ENCODE measurements at regions not wholly inside any gene's neighbourhood (a gene's known extent, or its start where the extent isn't known, plus 50 kb on each side); places are given as distances from the start of the nearest gene placed in this dataset.

DNA sequence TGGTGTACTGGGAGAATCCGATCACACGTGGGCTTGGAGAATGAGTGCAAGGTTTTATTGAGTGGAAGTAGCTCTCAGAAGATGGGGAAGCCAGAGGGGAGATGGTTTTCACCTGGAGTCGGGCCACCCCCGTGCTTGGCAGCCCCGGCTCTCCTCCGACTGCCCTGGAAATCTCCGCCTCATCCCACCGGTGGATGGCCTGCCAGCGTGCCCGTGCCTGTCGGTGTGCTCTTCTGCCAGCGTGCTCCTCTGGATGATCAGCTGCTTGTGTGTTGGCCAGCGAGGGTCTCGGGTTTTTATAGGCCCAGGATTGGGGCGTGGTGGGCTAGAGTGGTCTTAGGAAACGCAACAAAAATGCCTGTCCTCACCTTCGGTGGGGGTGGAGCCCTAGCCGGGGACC lies 368.0 kb downstream of the FAT4 start:
- no peaks in the 10 kb centered on the region for H3K27me3 ChIP-seq (ENCODE audit: insufficient read depth, poor library complexity, severe bottlenecking)
- H3K4me3 ChIP-seq (replicated peaks; ENCODE audit: insufficient read depth, low read length), result no peak overlapping the region
- no peak for DNase-seq (ENCODE audit: low read depth in 1 of 2, low spot score in 1 of 2)
- no peak overlapping the region for H3K27ac ChIP-seq (replicated peaks)
- TF ChIP-seq, protein P1, sequence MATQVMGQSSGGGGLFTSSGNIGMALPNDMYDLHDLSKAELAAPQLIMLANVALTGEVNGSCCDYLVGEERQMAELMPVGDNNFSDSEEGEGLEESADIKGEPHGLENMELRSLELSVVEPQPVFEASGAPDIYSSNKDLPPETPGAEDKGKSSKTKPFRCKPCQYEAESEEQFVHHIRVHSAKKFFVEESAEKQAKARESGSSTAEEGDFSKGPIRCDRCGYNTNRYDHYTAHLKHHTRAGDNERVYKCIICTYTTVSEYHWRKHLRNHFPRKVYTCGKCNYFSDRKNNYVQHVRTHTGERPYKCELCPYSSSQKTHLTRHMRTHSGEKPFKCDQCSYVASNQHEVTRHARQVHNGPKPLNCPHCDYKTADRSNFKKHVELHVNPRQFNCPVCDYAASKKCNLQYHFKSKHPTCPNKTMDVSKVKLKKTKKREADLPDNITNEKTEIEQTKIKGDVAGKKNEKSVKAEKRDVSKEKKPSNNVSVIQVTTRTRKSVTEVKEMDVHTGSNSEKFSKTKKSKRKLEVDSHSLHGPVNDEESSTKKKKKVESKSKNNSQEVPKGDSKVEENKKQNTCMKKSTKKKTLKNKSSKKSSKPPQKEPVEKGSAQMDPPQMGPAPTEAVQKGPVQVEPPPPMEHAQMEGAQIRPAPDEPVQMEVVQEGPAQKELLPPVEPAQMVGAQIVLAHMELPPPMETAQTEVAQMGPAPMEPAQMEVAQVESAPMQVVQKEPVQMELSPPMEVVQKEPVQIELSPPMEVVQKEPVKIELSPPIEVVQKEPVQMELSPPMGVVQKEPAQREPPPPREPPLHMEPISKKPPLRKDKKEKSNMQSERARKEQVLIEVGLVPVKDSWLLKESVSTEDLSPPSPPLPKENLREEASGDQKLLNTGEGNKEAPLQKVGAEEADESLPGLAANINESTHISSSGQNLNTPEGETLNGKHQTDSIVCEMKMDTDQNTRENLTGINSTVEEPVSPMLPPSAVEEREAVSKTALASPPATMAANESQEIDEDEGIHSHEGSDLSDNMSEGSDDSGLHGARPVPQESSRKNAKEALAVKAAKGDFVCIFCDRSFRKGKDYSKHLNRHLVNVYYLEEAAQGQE (IDR thresholded peaks at IDR 0.05; ENCODE audit: insufficient replicate concordance, low read depth), result no peak
- no peak for TF ChIP-seq POLR2AphosphoS5 (IDR thresholded peaks at IDR 0.05; ENCODE audit: low read depth)
- TF ChIP-seq, protein P2, sequence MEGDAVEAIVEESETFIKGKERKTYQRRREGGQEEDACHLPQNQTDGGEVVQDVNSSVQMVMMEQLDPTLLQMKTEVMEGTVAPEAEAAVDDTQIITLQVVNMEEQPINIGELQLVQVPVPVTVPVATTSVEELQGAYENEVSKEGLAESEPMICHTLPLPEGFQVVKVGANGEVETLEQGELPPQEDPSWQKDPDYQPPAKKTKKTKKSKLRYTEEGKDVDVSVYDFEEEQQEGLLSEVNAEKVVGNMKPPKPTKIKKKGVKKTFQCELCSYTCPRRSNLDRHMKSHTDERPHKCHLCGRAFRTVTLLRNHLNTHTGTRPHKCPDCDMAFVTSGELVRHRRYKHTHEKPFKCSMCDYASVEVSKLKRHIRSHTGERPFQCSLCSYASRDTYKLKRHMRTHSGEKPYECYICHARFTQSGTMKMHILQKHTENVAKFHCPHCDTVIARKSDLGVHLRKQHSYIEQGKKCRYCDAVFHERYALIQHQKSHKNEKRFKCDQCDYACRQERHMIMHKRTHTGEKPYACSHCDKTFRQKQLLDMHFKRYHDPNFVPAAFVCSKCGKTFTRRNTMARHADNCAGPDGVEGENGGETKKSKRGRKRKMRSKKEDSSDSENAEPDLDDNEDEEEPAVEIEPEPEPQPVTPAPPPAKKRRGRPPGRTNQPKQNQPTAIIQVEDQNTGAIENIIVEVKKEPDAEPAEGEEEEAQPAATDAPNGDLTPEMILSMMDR (IDR thresholded peaks at IDR 0.05; ENCODE audit: insufficient read depth, low read length), result no peak
- TF ChIP-seq SPI1 (IDR thresholded peaks at IDR 0.05; ENCODE audit: borderline replicate concordance, low read depth), result no peak
- no peak for TF ChIP-seq GABPA (IDR thresholded peaks at IDR 0.05; ENCODE audit: low read depth)

DNA sequence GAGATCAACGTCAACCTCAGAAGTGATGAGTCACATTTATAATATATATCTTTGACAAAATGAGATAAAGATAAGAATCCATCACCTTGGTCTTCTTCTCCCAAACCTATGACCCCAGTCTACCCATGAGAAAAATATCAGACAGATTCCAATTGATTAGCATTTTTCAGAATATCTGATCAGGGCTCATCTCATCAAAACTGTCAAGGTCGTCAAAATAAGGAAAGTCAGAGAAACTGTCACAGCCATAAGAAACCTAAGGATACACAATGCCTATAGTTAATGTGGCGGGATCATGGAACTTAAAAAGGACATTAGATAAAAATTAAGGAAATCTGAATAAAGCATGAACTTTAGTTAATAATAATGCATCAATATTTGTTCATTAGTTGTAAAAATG lies 374.1 kb downstream of the FAT4 start:
- TF ChIP-seq, protein P2 (IDR thresholded peaks at IDR 0.05; ENCODE audit: insufficient read depth, low read length), result no peak
- TF ChIP-seq GABPA (IDR thresholded peaks at IDR 0.05; ENCODE audit: low read depth) (no peak), POLR2AphosphoS5 (IDR thresholded peaks at IDR 0.05; ENCODE audit: low read depth) (no peak), SPI1 (IDR thresholded peaks at IDR 0.05; ENCODE audit: borderline replicate concordance, low read depth) (no peak)
- H3K27ac ChIP-seq (replicated peaks), result no peak overlapping the region
- no peak for DNase-seq (ENCODE audit: low read depth in 1 of 2, low spot score in 1 of 2)
- H3K4me3 ChIP-seq (replicated peaks; ENCODE audit: insufficient read depth, low read length), result no peak overlapping the region
- H3K27me3 ChIP-seq (ENCODE audit: insufficient read depth, poor library complexity, severe bottlenecking), result no peaks in the 10 kb centered on the region

DNA sequence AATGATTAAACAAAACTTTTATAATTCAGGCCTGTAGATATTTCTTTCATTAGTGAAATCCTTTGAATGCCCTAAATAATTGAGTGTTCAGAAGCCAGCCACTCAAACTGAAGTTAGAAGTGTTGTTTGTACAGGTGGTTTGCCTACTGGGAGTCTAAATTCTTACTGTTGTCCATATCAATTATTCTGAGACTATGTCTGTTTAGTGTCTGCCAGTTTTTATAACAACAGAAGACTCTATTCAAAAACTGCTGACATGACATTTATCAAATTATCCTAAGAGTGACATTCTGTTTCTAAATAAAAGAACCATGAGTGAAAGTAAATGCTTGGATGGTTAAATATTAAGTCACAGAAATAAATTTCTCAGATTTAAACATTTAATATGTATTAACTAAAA lies 375.1 kb downstream of the FAT4 start:
- Histone ChIP-seq H3K4me3 (replicated peaks; ENCODE audit: insufficient read depth, low read length) (no peak overlapping the region), H3K27me3 (ENCODE audit: insufficient read depth, poor library complexity, severe bottlenecking) (no peaks in the 10 kb centered on the region), H3K27ac (replicated peaks) (no peak overlapping the region)
- TF ChIP-seq SPI1 (IDR thresholded peaks at IDR 0.05; ENCODE audit: borderline replicate concordance, low read depth), result no peak
- TF ChIP-seq, protein P2 (IDR thresholded peaks at IDR 0.05; ENCODE audit: insufficient read depth, low read length), result no peak
- TF ChIP-seq GABPA (IDR thresholded peaks at IDR 0.05; ENCODE audit: low read depth), result no peak
- no peak for TF ChIP-seq POLR2AphosphoS5 (IDR thresholded peaks at IDR 0.05; ENCODE audit: low read depth)
- TF ChIP-seq, protein P1 (IDR thresholded peaks at IDR 0.05; ENCODE audit: insufficient replicate concordance, low read depth), result no peak
- DNase-seq (ENCODE audit: low read depth in 1 of 2, low spot score in 1 of 2), result no peak

DNA sequence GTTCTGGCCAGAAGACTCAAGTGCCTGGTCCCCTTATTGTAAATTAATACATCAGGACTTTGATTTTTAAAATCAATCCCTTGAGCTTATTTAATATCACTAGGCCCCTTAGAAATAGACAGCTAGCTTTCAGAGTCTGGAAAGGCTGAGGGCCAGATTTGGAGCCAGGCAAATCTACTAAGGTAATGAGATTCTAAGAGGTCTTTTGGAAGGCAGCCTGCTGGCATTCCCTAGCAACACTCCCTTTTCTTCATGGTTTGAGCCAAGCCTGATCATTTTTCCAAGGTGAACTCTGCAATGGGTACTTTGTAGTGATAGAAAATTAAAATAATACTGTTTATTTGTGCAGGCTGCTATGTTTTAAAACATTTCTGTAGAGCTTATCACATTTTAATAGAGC lies 378.5 kb downstream of the FAT4 start:
- no peak for TF ChIP-seq POLR2AphosphoS5 (IDR thresholded peaks at IDR 0.05; ENCODE audit: low read depth)
- TF ChIP-seq, protein P2 (IDR thresholded peaks at IDR 0.05; ENCODE audit: insufficient read depth, low read length), result no peak
- no peak for TF ChIP-seq SPI1 (IDR thresholded peaks at IDR 0.05; ENCODE audit: borderline replicate concordance, low read depth)
- no peak for TF ChIP-seq GABPA (IDR thresholded peaks at IDR 0.05; ENCODE audit: low read depth)
- TF ChIP-seq, protein P1 (IDR thresholded peaks at IDR 0.05; ENCODE audit: insufficient replicate concordance, low read depth), result no peak
- Histone ChIP-seq H3K27ac (replicated peaks) (no peak overlapping the region), H3K27me3 (ENCODE audit: insufficient read depth, poor library complexity, severe bottlenecking) (no peaks in the 10 kb centered on the region), H3K4me3 (replicated peaks; ENCODE audit: insufficient read depth, low read length) (no peak overlapping the region)
- no peak for DNase-seq (ENCODE audit: low read depth in 1 of 2, low spot score in 1 of 2)

All from HL-60 (cell line).